H1 (cell line): ENCODE measurements at regions not wholly inside any gene's neighbourhood (a gene's known extent, or its start where the extent isn't known, plus 50 kb on each side); places are given as distances from the start of the nearest gene placed in this dataset.

ENCODE experiments used
- ASH2L ChIP-seq: fragments of 200-600, 300-600 bp; sonication (generic); IDR thresholded peaks from one replicate; pipeline ENCODE4 v1.7.1; 2017; ENCODE audit warnings: low read length
- BCL11A ChIP-seq, 2 experiments: IDR thresholded peaks; one replicate each; pipeline ENCODE4 v1.6.1; 2011; ENCODE audit warnings: low read depth in 2 of 2, low read length in 2 of 2, mild to moderate bottlenecking in 2 of 2
- BRCA1 ChIP-seq: IDR thresholded peaks from 2 replicates; pipeline ENCODE4 v1.6.1; 2012; ENCODE audit warnings: low read depth, low read length, improper control_type of control experiment
- KDM5A ChIP-seq: fragments of 200-600 bp; IDR thresholded peaks from 2 replicates; pipeline ENCODE4 v1.7.1; 2012; ENCODE audit warnings: mild to moderate bottlenecking, low read length, inconsistent platforms, mixed read lengths
- POU5F1 ChIP-seq: IDR thresholded peaks from 2 replicates; pipeline ENCODE4 v1.6.1; 2011; ENCODE audit warnings: low read depth, mild to moderate bottlenecking, low read length, moderate library complexity
- RBBP5 ChIP-seq: IDR thresholded peaks from 2 replicates; pipeline ENCODE4 v1.7.1; 2012; ENCODE audit warnings: low read depth, mild to moderate bottlenecking, inconsistent platforms, low read length, moderate library complexity, borderline replicate concordance
- TAF7 ChIP-seq: optimal IDR thresholded peaks from 2 replicates; pipeline ENCODE3; 2011; ENCODE audit warnings: low read depth, mild to moderate bottlenecking, inconsistent platforms, low read length, moderate library complexity, borderline replicate concordance
- TF ChIP-seq, protein P1 (sequence below): fragments of 300-600 bp; sonication (generic); IDR thresholded peaks from 2 replicates; pipeline ENCODE4 v1.7.1; 2012; ENCODE audit warnings: low read length, moderate library complexity, mild to moderate bottlenecking, inconsistent platforms; ENCODE audit not compliant: insufficient replicate concordance
- TF ChIP-seq, protein P2 (sequence below): IDR thresholded peaks from 2 replicates; pipeline ENCODE4 v1.6.1; 2012; ENCODE audit warnings: inconsistent platforms

DNA sequence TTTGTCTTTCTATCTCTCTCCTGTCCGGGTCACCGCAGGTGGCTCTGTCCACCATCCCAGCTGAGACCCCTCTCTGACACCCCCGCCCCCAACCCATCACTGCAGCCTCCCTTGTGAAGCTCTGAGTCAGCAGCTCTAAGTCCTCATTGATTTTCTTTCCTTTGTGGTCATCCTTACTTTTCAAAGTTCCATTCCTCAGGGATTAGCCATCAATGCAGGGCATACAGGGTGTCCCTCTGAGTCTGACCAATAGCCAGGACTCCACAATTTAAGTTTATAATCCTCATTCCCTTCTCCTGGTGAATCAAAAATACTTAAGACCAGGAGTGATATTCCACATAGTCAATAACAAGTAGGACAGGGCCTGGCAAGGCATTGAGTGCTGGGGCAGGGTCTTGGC is 333.3 kb upstream of the CNR1 start (continued):
- TF ChIP-seq, protein P1, sequence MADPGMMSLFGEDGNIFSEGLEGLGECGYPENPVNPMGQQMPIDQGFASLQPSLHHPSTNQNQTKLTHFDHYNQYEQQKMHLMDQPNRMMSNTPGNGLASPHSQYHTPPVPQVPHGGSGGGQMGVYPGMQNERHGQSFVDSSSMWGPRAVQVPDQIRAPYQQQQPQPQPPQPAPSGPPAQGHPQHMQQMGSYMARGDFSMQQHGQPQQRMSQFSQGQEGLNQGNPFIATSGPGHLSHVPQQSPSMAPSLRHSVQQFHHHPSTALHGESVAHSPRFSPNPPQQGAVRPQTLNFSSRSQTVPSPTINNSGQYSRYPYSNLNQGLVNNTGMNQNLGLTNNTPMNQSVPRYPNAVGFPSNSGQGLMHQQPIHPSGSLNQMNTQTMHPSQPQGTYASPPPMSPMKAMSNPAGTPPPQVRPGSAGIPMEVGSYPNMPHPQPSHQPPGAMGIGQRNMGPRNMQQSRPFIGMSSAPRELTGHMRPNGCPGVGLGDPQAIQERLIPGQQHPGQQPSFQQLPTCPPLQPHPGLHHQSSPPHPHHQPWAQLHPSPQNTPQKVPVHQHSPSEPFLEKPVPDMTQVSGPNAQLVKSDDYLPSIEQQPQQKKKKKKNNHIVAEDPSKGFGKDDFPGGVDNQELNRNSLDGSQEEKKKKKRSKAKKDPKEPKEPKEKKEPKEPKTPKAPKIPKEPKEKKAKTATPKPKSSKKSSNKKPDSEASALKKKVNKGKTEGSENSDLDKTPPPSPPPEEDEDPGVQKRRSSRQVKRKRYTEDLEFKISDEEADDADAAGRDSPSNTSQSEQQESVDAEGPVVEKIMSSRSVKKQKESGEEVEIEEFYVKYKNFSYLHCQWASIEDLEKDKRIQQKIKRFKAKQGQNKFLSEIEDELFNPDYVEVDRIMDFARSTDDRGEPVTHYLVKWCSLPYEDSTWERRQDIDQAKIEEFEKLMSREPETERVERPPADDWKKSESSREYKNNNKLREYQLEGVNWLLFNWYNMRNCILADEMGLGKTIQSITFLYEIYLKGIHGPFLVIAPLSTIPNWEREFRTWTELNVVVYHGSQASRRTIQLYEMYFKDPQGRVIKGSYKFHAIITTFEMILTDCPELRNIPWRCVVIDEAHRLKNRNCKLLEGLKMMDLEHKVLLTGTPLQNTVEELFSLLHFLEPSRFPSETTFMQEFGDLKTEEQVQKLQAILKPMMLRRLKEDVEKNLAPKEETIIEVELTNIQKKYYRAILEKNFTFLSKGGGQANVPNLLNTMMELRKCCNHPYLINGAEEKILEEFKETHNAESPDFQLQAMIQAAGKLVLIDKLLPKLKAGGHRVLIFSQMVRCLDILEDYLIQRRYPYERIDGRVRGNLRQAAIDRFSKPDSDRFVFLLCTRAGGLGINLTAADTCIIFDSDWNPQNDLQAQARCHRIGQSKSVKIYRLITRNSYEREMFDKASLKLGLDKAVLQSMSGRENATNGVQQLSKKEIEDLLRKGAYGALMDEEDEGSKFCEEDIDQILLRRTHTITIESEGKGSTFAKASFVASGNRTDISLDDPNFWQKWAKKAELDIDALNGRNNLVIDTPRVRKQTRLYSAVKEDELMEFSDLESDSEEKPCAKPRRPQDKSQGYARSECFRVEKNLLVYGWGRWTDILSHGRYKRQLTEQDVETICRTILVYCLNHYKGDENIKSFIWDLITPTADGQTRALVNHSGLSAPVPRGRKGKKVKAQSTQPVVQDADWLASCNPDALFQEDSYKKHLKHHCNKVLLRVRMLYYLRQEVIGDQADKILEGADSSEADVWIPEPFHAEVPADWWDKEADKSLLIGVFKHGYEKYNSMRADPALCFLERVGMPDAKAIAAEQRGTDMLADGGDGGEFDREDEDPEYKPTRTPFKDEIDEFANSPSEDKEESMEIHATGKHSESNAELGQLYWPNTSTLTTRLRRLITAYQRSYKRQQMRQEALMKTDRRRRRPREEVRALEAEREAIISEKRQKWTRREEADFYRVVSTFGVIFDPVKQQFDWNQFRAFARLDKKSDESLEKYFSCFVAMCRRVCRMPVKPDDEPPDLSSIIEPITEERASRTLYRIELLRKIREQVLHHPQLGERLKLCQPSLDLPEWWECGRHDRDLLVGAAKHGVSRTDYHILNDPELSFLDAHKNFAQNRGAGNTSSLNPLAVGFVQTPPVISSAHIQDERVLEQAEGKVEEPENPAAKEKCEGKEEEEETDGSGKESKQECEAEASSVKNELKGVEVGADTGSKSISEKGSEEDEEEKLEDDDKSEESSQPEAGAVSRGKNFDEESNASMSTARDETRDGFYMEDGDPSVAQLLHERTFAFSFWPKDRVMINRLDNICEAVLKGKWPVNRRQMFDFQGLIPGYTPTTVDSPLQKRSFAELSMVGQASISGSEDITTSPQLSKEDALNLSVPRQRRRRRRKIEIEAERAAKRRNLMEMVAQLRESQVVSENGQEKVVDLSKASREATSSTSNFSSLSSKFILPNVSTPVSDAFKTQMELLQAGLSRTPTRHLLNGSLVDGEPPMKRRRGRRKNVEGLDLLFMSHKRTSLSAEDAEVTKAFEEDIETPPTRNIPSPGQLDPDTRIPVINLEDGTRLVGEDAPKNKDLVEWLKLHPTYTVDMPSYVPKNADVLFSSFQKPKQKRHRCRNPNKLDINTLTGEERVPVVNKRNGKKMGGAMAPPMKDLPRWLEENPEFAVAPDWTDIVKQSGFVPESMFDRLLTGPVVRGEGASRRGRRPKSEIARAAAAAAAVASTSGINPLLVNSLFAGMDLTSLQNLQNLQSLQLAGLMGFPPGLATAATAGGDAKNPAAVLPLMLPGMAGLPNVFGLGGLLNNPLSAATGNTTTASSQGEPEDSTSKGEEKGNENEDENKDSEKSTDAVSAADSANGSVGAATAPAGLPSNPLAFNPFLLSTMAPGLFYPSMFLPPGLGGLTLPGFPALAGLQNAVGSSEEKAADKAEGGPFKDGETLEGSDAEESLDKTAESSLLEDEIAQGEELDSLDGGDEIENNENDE: no peak
- TF ChIP-seq RBBP5 (no peak), BRCA1 (no peak), ASH2L (no peak), POU5F1 (no peak), TAF7 (no peak), BCL11A (IDR thresholded peaks at IDR 0.05; ENCODE audit: low read depth in 2 of 2, low read length in 2 of 2) (no peak), KDM5A (no peak)
- TF ChIP-seq, protein P2, sequence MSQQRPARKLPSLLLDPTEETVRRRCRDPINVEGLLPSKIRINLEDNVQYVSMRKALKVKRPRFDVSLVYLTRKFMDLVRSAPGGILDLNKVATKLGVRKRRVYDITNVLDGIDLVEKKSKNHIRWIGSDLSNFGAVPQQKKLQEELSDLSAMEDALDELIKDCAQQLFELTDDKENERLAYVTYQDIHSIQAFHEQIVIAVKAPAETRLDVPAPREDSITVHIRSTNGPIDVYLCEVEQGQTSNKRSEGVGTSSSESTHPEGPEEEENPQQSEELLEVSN: no peak
